HEK293 (cell line): ENCODE measurements at regions not wholly inside any gene's neighbourhood (a gene's known extent, or its start where the extent isn't known, plus 50 kb on each side); places are given as distances from the start of the nearest gene placed in this dataset.

Experiments used
- CTCF ChIA-PET: fragments of 350-600 bp; formaldehyde crosslinking; extraction: SDS; loops from one replicate; lab custom pipeline; 2021; ENCODE audit warnings: antibody characterized with exemption; lab: Yijun Ruan, JAX
- POLR2A ChIA-PET: fragments of 300-600 bp; formaldehyde crosslinking; extraction: SDS; loops from one replicate; lab custom pipeline; 2020; ENCODE audit warnings: antibody characterized with exemption, inconsistent platforms; lab: Yijun Ruan, JAX
- H3K27ac ChIP-seq: fragments of 200-500 bp; sonication (Bioruptor generic); 2 replicates; pipeline ENCODE4 v1.5.1; 2014; ENCODE audit warnings: low read depth, low read length, control low read depth, inconsistent platforms; ENCODE audit errors: extremely low read depth
- H3K36me3 ChIP-seq, 2 experiments: fragments of 200-500 bp in 1 of 2; sonication (Bioruptor generic) in 1 of 2; 1 replicate in 1 of 2; 2 replicates in 1 of 2; pipeline ENCODE4 v1.5.1; 2014 to 2017; ENCODE audit warnings: inconsistent platforms in 2 of 2, low read length in 2 of 2; ENCODE audit not compliant: control insufficient read depth in 2 of 2, insufficient read depth in 1 of 2
- H3K4me1 ChIP-seq: fragments of 200-500 bp; sonication (Bioruptor generic); 2 replicates; pipeline ENCODE4 v1.5.1; 2014; ENCODE audit warnings: mild to moderate bottlenecking, low read length, inconsistent platforms; ENCODE audit not compliant: control insufficient read depth, insufficient read depth
- H3K4me3 ChIP-seq: 2 replicates; pipeline ENCODE4 v1.5.1; 2011; ENCODE audit warnings: low read depth, mild to moderate bottlenecking, control low read depth, low read length, moderate library complexity
- H3K9me3 ChIP-seq: fragments of 200-500 bp; sonication (Bioruptor generic); 2 replicates; pipeline ENCODE4 v1.5.1; 2014; ENCODE audit warnings: low read depth, low read length, inconsistent platforms; ENCODE audit not compliant: control insufficient read depth, insufficient read depth
- BCL11A ChIP-seq: fragments of 450-650 bp; formaldehyde crosslinking; IDR thresholded peaks from 2 replicates; pipeline ENCODE4 v1.5.1; 2016; ENCODE audit warnings: low read depth, missing biosample characterization, missing genetic modification characterization
- BCL6B ChIP-seq: fragments of 450-650 bp; formaldehyde crosslinking; IDR thresholded peaks from 2 replicates; pipeline ENCODE4 v1.5.1; 2017; ENCODE audit warnings: missing biosample characterization, missing genetic modification characterization
- ELK4 ChIP-seq: IDR thresholded peaks from 2 replicates; pipeline ENCODE4 v1.6.1; 2011; ENCODE audit warnings: mild to moderate bottlenecking, low read depth, low read length, borderline replicate concordance
- FEZF1 ChIP-seq: fragments of 450-650 bp; formaldehyde crosslinking; IDR thresholded peaks from 2 replicates; pipeline ENCODE4 v1.5.1; 2016; ENCODE audit warnings: missing biosample characterization, missing genetic modification characterization
- HOXD13 ChIP-seq: sonication (generic); formaldehyde crosslinking; IDR thresholded peaks from 2 replicates; pipeline ENCODE4 v1.8.0; 2022; ENCODE audit warnings: missing genetic modification reagents, borderline replicate concordance
- KLF9 ChIP-seq: fragments of 450-650 bp; formaldehyde crosslinking; IDR thresholded peaks from 2 replicates; pipeline ENCODE4 v1.5.1; 2016; ENCODE audit warnings: missing biosample characterization, missing genetic modification characterization, low read depth
- RBAK ChIP-seq: fragments of 450-650 bp; formaldehyde crosslinking; IDR thresholded peaks from 2 replicates; pipeline ENCODE4 v1.5.1; 2016; ENCODE audit warnings: missing biosample characterization, missing genetic modification characterization
- ZBTB17 ChIP-seq: fragments of 450-650 bp; formaldehyde crosslinking; IDR thresholded peaks from 2 replicates; pipeline ENCODE4 v1.5.1; 2016; ENCODE audit warnings: missing biosample characterization, missing genetic modification characterization
- ZBTB8A ChIP-seq: fragments of 450-650 bp; formaldehyde crosslinking; IDR thresholded peaks from 2 replicates; pipeline ENCODE4 v1.5.1; 2016; ENCODE audit warnings: missing biosample characterization, missing genetic modification characterization
- ZNF174 ChIP-seq: fragments of 450-650 bp; formaldehyde crosslinking; IDR thresholded peaks from 2 replicates; pipeline ENCODE4 v1.5.0; 2017; ENCODE audit warnings: missing biosample characterization, mild to moderate bottlenecking, missing genetic modification characterization
- ZNF214 ChIP-seq: fragments of 450-650 bp; formaldehyde crosslinking; IDR thresholded peaks from 2 replicates; pipeline ENCODE4 v1.5.1; 2017; ENCODE audit warnings: missing biosample characterization, mild to moderate bottlenecking, missing genetic modification characterization, borderline replicate concordance
- ZNF223 ChIP-seq: fragments of 450-650 bp; formaldehyde crosslinking; IDR thresholded peaks from 2 replicates; pipeline ENCODE4 v1.5.1; 2016; ENCODE audit warnings: missing biosample characterization, missing genetic modification characterization
- ZNF239 ChIP-seq: fragments of 450-650 bp; formaldehyde crosslinking; IDR thresholded peaks from 2 replicates; pipeline ENCODE4 v1.5.1; 2016; ENCODE audit warnings: missing biosample characterization, missing genetic modification characterization
- ZNF362 ChIP-seq: fragments of 450-650 bp; formaldehyde crosslinking; IDR thresholded peaks from 2 replicates; pipeline ENCODE4 v1.5.1; 2016; ENCODE audit warnings: missing biosample characterization, missing genetic modification characterization
- ZNF488 ChIP-seq: fragments of 450-650 bp; formaldehyde crosslinking; IDR thresholded peaks from 2 replicates; pipeline ENCODE4 v1.5.1; 2016; ENCODE audit warnings: missing biosample characterization, missing genetic modification characterization
- ZNF501 ChIP-seq: fragments of 450-650 bp; formaldehyde crosslinking; IDR thresholded peaks from 2 replicates; pipeline ENCODE4 v1.5.1; 2016; ENCODE audit warnings: missing biosample characterization, missing genetic modification characterization
- ZNF518A ChIP-seq: fragments of 450-650 bp; formaldehyde crosslinking; conservative IDR thresholded peaks from 2 replicates; pipeline ENCODE4 v1.5.1; 2016; ENCODE audit warnings: low read depth, missing biosample characterization, missing genetic modification characterization
- ZNF600 ChIP-seq: fragments of 450-650 bp; formaldehyde crosslinking; IDR thresholded peaks from 2 replicates; pipeline ENCODE4 v1.5.1; 2016; ENCODE audit warnings: missing biosample characterization, missing genetic modification characterization
- ZNF621 ChIP-seq: fragments of 450-650 bp; formaldehyde crosslinking; IDR thresholded peaks from 2 replicates; pipeline ENCODE4 v1.5.1; 2017; ENCODE audit warnings: missing biosample characterization, missing genetic modification characterization
- ZNF626 ChIP-seq: fragments of 450-650 bp; sonication (Bioruptor Pico); formaldehyde crosslinking; IDR thresholded peaks from 2 replicates; pipeline ENCODE4 v1.5.1; 2018; ENCODE audit warnings: missing biosample characterization, missing genetic modification characterization, inconsistent platforms
- ZNF664 ChIP-seq: fragments of 450-650 bp; formaldehyde crosslinking; IDR thresholded peaks from 2 replicates; pipeline ENCODE4 v1.5.1; 2016; ENCODE audit warnings: missing biosample characterization, missing genetic modification characterization
- ZNF707 ChIP-seq: fragments of 450-650 bp; formaldehyde crosslinking; IDR thresholded peaks from 2 replicates; pipeline ENCODE4 v1.5.1; 2016; ENCODE audit warnings: missing biosample characterization, missing genetic modification characterization
- ZNF776 ChIP-seq: fragments of 450-650 bp; formaldehyde crosslinking; IDR thresholded peaks from 2 replicates; pipeline ENCODE4 v1.5.0; 2017; ENCODE audit warnings: missing biosample characterization, missing genetic modification characterization, borderline replicate concordance
- ZNF837 ChIP-seq: fragments of 450-650 bp; formaldehyde crosslinking; IDR thresholded peaks from 2 replicates; pipeline ENCODE4 v1.5.1; 2016; ENCODE audit warnings: missing biosample characterization, missing genetic modification characterization

- TF ChIP-seq KLF9 (tag by site-specific recombination) (no peak), ZNF239 (no peak), ZNF223 (tag by site-specific recombination) (no peak), ZNF626 (tag by site-specific recombination) (no peak)
Observed at GRCh38 chr16:62846399-62847057, 810.3 kb upstream of the CDH8 start (continued).

GRCh38 chr16:62832214-62832613 is 796.0 kb upstream of the CDH8 start:
- H3K27ac ChIP-seq: no peak overlapping the region
- H3K4me3 ChIP-seq: no peak overlapping the region
- TF ChIP-seq BCL11A (tag by site-specific recombination) (no peak), ELK4 (no peak), ZNF837 (tag by site-specific recombination) (no peak), BCL6B (tag by site-specific recombination) (no peak), ZNF600 (tag by site-specific recombination) (no peak), ZNF501 (tag by site-specific recombination) (no peak)
- CTCF ChIA-PET: interaction anchor here (0.7 kb wide), 1 partner anchor 429 kb away, joined by 3 read pairs; no protein-coding TSS in a partner anchor
- no peaks in the 10 kb centered on the region for H3K36me3 ChIP-seq
- H3K9me3 ChIP-seq: no peaks in the 10 kb centered on the region
- POLR2A ChIA-PET: no interaction called here
- H3K4me1 ChIP-seq: no peaks in the 10 kb centered on the region

- Histone ChIP-seq H3K4me1 (no peaks in the 10 kb centered on the region), H3K27ac (no peak overlapping the region), H3K9me3 (no peaks in the 10 kb centered on the region), H3K4me3 (no peak overlapping the region), H3K36me3 (no peaks in the 10 kb centered on the region)
- ChIA-PET POLR2A (no interaction called here), CTCF (interaction anchor here (0.7 kb wide), 1 partner anchor 428 kb away, joined by 3 read pairs; no protein-coding TSS in a partner anchor)
- TF ChIP-seq ZNF600 (tag by site-specific recombination) (no peak), ZNF621 (tag by site-specific recombination) (no peak), HOXD13 (no peak), RBAK (no peak), ZNF174 (tag by site-specific recombination) (no peak), ZBTB17 (tag by site-specific recombination) (no peak), FEZF1 (no peak), ZNF488 (tag by site-specific recombination) (no peak), ZBTB8A (tag by site-specific recombination) (no peak), ZNF664 (tag by site-specific recombination) (no peak), ZNF707 (no peak), ZNF518A (no peak), ZNF362 (tag by site-specific recombination) (no peak), ZNF776 (tag by site-specific recombination) (no peak), ZNF214 (no peak)
Observed at GRCh38 chr16:62831235-62831850, 795.1 kb upstream of the CDH8 start.
